ENCODE measurements at regions not wholly inside any gene's neighbourhood (a gene's known extent, or its start where the extent isn't known, plus 50 kb on each side); places are given as distances from the start of the nearest gene placed in this dataset.

GRCh38 chr12:42873401-42873800, 283.9 kb upstream of the PRICKLE1 start:
- Histone ChIP-seq H2AFZ (ENCODE audit: low read length) (no peak overlapping the region), H3K9ac (ENCODE audit: insufficient read depth, low read length) (no peak overlapping the region), H3K36me3 (ENCODE audit: control insufficient read depth, insufficient read depth, low read length) (no peaks in the 10 kb centered on the region), H3K9me3 (ENCODE audit: control insufficient read depth, insufficient read depth, low read depth, low read length) (no peaks in the 10 kb centered on the region), H3K4me3 (replicated peaks in 1 of 4; ENCODE audit: control extremely low read depth in 1 of 4, insufficient read depth in 1 of 4, low read depth in 3 of 4, low read length in 4 of 4) (no peak overlapping the region), H3K4me2 (ENCODE audit: extremely low read depth, insufficient read depth, low read length) (no peak overlapping the region), H3K27me3 (ENCODE audit: control insufficient read depth, insufficient read depth, low read length) (no peaks in the 10 kb centered on the region), H3K27ac (ENCODE audit: insufficient read depth, low read length) (no peak overlapping the region), H4K20me1 (ENCODE audit: control insufficient read depth, extremely low read depth, insufficient read depth, low read length) (no peaks in the 10 kb centered on the region), H3K4me1 (ENCODE audit: control insufficient read depth, extremely low read depth, insufficient read depth, low read length) (no peaks in the 10 kb centered on the region), H3K79me2 (ENCODE audit: control insufficient read depth, insufficient read depth, low read length) (no peaks in the 10 kb centered on the region)
- peak in 1 of 2 donors; percentile 77 for DNase-seq (ENCODE audit: low read depth in 2 of 2)
- TF ChIP-seq, protein P1, sequence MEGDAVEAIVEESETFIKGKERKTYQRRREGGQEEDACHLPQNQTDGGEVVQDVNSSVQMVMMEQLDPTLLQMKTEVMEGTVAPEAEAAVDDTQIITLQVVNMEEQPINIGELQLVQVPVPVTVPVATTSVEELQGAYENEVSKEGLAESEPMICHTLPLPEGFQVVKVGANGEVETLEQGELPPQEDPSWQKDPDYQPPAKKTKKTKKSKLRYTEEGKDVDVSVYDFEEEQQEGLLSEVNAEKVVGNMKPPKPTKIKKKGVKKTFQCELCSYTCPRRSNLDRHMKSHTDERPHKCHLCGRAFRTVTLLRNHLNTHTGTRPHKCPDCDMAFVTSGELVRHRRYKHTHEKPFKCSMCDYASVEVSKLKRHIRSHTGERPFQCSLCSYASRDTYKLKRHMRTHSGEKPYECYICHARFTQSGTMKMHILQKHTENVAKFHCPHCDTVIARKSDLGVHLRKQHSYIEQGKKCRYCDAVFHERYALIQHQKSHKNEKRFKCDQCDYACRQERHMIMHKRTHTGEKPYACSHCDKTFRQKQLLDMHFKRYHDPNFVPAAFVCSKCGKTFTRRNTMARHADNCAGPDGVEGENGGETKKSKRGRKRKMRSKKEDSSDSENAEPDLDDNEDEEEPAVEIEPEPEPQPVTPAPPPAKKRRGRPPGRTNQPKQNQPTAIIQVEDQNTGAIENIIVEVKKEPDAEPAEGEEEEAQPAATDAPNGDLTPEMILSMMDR (conservative IDR thresholded peaks at IDR 0.05 in 1 of 2, IDR thresholded peaks at IDR 0.05 in 1 of 2; ENCODE audit: low read depth in 1 of 2, low read length in 2 of 2) = no peak
- TF ChIP-seq EZH2 (IDR thresholded peaks at IDR 0.05; ENCODE audit: low read length, missing control alignments) = no peak

GRCh38 chr12:42871816-42872215, 282.3 kb upstream of the PRICKLE1 start:
- no peaks in the 10 kb centered on the region for H3K36me3 ChIP-seq (ENCODE audit: control insufficient read depth, insufficient read depth, low read length)
- H3K9me3 ChIP-seq (ENCODE audit: control insufficient read depth, insufficient read depth, low read depth, low read length) = no peaks in the 10 kb centered on the region
- H3K4me1 ChIP-seq (ENCODE audit: control insufficient read depth, extremely low read depth, insufficient read depth, low read length) = no peaks in the 10 kb centered on the region
- no peak overlapping the region for H3K4me3 ChIP-seq (replicated peaks in 1 of 4; ENCODE audit: control extremely low read depth in 1 of 4, insufficient read depth in 1 of 4, low read depth in 3 of 4, low read length in 4 of 4)
- no peaks in the 10 kb centered on the region for H3K79me2 ChIP-seq (ENCODE audit: control insufficient read depth, insufficient read depth, low read length)
- no peak overlapping the region for H3K9ac ChIP-seq (ENCODE audit: insufficient read depth, low read length)
- TF ChIP-seq EZH2 (IDR thresholded peaks at IDR 0.05; ENCODE audit: low read length, missing control alignments) = no peak
- TF ChIP-seq, protein P1 (conservative IDR thresholded peaks at IDR 0.05 in 1 of 2, IDR thresholded peaks at IDR 0.05 in 1 of 2; ENCODE audit: low read depth in 1 of 2, low read length in 2 of 2) = no peak
- H3K27ac ChIP-seq (ENCODE audit: insufficient read depth, low read length) = no peak overlapping the region
- no peaks in the 10 kb centered on the region for H4K20me1 ChIP-seq (ENCODE audit: control insufficient read depth, extremely low read depth, insufficient read depth, low read length)
- peak in 1 of 2 donors; percentile 93 for DNase-seq (ENCODE audit: low read depth in 2 of 2)
- no peak overlapping the region for H2AFZ ChIP-seq (ENCODE audit: low read length)
- H3K27me3 ChIP-seq (ENCODE audit: control insufficient read depth, insufficient read depth, low read length) = no peaks in the 10 kb centered on the region
- H3K4me2 ChIP-seq (ENCODE audit: extremely low read depth, insufficient read depth, low read length) = no peak overlapping the region

DNA sequence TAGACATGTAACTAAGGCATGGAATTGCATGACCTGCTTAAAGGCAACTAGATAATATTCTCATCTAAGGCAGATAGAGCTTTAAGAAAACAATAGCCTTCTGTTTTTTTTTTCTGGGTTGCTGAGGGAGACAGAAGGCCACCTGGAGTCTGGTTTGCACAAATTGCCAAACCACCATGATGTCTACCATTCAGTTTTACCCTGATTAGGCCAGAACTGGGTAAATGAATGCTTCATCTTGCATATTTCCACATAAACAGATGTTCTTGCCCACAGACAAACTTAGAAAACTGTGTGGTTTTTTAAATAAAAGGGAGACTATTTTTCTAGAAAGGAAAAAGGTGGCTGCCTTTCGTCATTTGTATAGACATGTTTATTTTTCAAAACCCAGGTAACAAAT, 278.7 kb upstream of the PRICKLE1 start:
- Histone ChIP-seq H3K4me2 (ENCODE audit: extremely low read depth, insufficient read depth, low read length) (no peak overlapping the region), H3K36me3 (ENCODE audit: control insufficient read depth, insufficient read depth, low read length) (no peaks in the 10 kb centered on the region), H3K4me3 (replicated peaks in 1 of 4; ENCODE audit: control extremely low read depth in 1 of 4, insufficient read depth in 1 of 4, low read depth in 3 of 4, low read length in 4 of 4) (no peak overlapping the region), H4K20me1 (ENCODE audit: control insufficient read depth, extremely low read depth, insufficient read depth, low read length) (no peaks in the 10 kb centered on the region), H3K4me1 (ENCODE audit: control insufficient read depth, extremely low read depth, insufficient read depth, low read length) (no peaks in the 10 kb centered on the region), H2AFZ (ENCODE audit: low read length) (no peak overlapping the region), H3K9me3 (ENCODE audit: control insufficient read depth, insufficient read depth, low read depth, low read length) (no peaks in the 10 kb centered on the region), H3K27ac (ENCODE audit: insufficient read depth, low read length) (no peak overlapping the region), H3K9ac (ENCODE audit: insufficient read depth, low read length) (no peak overlapping the region), H3K79me2 (ENCODE audit: control insufficient read depth, insufficient read depth, low read length) (no peaks in the 10 kb centered on the region), H3K27me3 (ENCODE audit: control insufficient read depth, insufficient read depth, low read length) (no peaks in the 10 kb centered on the region)
- TF ChIP-seq EZH2 (IDR thresholded peaks at IDR 0.05; ENCODE audit: low read length, missing control alignments) = no peak
- TF ChIP-seq, protein P1 (conservative IDR thresholded peaks at IDR 0.05 in 1 of 2, IDR thresholded peaks at IDR 0.05 in 1 of 2; ENCODE audit: low read depth in 1 of 2, low read length in 2 of 2) = no peak
- peak in 1 of 2 donors; percentile 96 for DNase-seq (ENCODE audit: low read depth in 2 of 2)

Data from fibroblast of lung (primary cell).